HCT116 (cell line): ENCODE measurements at regions not wholly inside any gene's neighbourhood (a gene's known extent, or its start where the extent isn't known, plus 50 kb on each side); places are given as distances from the start of the nearest gene placed in this dataset.

Source experiments
- CEBPB ChIP-seq: IDR thresholded peaks from 2 replicates; pipeline ENCODE4 v1.6.1; 2012; ENCODE audit warnings: low read depth
- CTCF ChIP-seq, 3 experiments: fragments of 200-600 bp in 1 of 3; sonication (generic) in 1 of 3; IDR thresholded peaks in 2 of 3; conservative IDR thresholded peaks in 1 of 3; 2 replicates each; pipeline ENCODE4 v1.5.1; 2012 to 2017; ENCODE audit warnings: low read depth in 2 of 3, low read length in 2 of 3, antibody characterized with exemption in 1 of 3, borderline replicate concordance in 1 of 3, control low read depth in 1 of 3, mild to moderate bottlenecking in 1 of 3, mixed read lengths in 1 of 3, mixed run types in 1 of 3, moderate library complexity in 1 of 3; ENCODE audit not compliant: insufficient read depth in 1 of 3
- EGR1 ChIP-seq: IDR thresholded peaks from 2 replicates; pipeline ENCODE4 v1.6.1; 2012; ENCODE audit warnings: low read depth
- EZH2phosphoT487 ChIP-seq: fragments of 200-600 bp; IDR thresholded peaks from 2 replicates; pipeline ENCODE4 v1.6.1; 2018; ENCODE audit warnings: antibody characterized with exemption, borderline replicate concordance
- FOSL1 ChIP-seq: IDR thresholded peaks from 2 replicates; pipeline ENCODE4 v1.6.1; 2012; ENCODE audit warnings: low read depth
- MAX ChIP-seq: IDR thresholded peaks from 2 replicates; pipeline ENCODE4 v1.6.1; 2012
- POLR2A ChIP-seq: IDR thresholded peaks from 2 replicates; pipeline ENCODE4 v1.7.0; 2011; ENCODE audit warnings: borderline replicate concordance; ENCODE audit not compliant: insufficient read depth, insufficient read length; ENCODE audit errors: extremely low read depth
- POLR2AphosphoS5 ChIP-seq: IDR thresholded peaks from 2 replicates; pipeline ENCODE4 v1.6.1; 2011; ENCODE audit warnings: mild to moderate bottlenecking, low read depth, low read length, moderate library complexity
- RAD21 ChIP-seq: IDR thresholded peaks from 2 replicates; pipeline ENCODE4 v1.6.1; 2012; ENCODE audit warnings: low read depth, mild to moderate bottlenecking
- REST ChIP-seq: IDR thresholded peaks from 2 replicates; pipeline ENCODE4 v1.6.1; 2012; ENCODE audit warnings: low read depth
- YY1 ChIP-seq: IDR thresholded peaks from 2 replicates; pipeline ENCODE4 v1.6.1; 2011; ENCODE audit warnings: low read length, low read depth, moderate library complexity, mild to moderate bottlenecking; ENCODE audit not compliant: insufficient replicate concordance; ENCODE audit errors: extremely low read depth
- ZBTB33 ChIP-seq: IDR thresholded peaks from 2 replicates; pipeline ENCODE4 v1.6.1; 2011; ENCODE audit warnings: mild to moderate bottlenecking, low read length, moderate library complexity; ENCODE audit not compliant: insufficient replicate concordance; ENCODE audit errors: extremely low read depth
- ZFX ChIP-seq: fragments of 450-650 bp; IDR thresholded peaks from 2 replicates; pipeline ENCODE4 v1.6.1; 2017

GRCh38 chr3:44003801-44004200 is 237.9 kb upstream of the TOPAZ1 start:
- TF ChIP-seq POLR2A (no peak), ZBTB33 (no peak), CTCF (IDR thresholded peaks at IDR 0.05 in 2 of 3, conservative IDR thresholded peaks at IDR 0.05 in 1 of 3; ENCODE audit: borderline replicate concordance in 1 of 3, insufficient read depth in 1 of 3, low read depth in 2 of 3, low read length in 2 of 3) (no peak), REST (no peak), CEBPB (no peak), YY1 (no peak), EZH2phosphoT487 (no peak), MAX (no peak), ZFX (no peak), RAD21 (no peak), POLR2AphosphoS5 (no peak), FOSL1 (no peak), EGR1 (no peak)
